GM21515 (cell line): ENCODE measurements at regions not wholly inside any gene's neighbourhood (a gene's known extent, or its start where the extent isn't known, plus 50 kb on each side); places are given as distances from the start of the nearest gene placed in this dataset.
"Not testable (repeated sequence)": the region's sequence is repeated elsewhere in the genome, so short reads cannot be mapped to it uniquely, and the experiment has no call there.

Source experiments
- ATAC-seq: cut with Tn5 transposase; IDR thresholded peaks from one replicate; pipeline ENCODE4 v1.9.1; 2021; ENCODE audit not compliant: unreplicated experiment

- no peak for ATAC-seq
These were observed 589.0 kb downstream of the C12orf50 start for GRCh38 chr12:87439990-87440827.

- no peak for ATAC-seq
These were observed 598.8 kb downstream of the C12orf50 start for GRCh38 chr12:87430444-87430843.

GRCh38 chr12:87428701-87429277 is 600.4 kb downstream of the C12orf50 start:
- no peak for ATAC-seq

DNA sequence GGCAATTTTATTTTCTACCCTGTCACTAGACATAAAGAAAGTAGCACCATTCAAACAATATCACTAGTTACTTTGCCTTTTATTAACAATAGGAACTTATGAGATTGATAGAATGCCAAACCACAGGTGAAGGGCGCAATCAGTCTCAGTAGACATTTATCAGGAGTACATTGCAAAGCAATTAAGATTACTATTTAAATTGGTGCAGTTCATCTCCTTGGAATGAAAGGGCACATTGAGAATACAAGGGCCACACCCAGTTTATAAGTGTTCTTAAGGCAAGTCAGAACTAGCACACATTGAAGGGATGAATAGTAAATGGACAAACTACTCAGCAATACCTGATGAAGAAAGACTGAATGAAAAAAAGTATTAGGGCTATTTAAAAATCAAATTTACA is 601.4 kb downstream of the C12orf50 start:
- no peak for ATAC-seq

DNA sequence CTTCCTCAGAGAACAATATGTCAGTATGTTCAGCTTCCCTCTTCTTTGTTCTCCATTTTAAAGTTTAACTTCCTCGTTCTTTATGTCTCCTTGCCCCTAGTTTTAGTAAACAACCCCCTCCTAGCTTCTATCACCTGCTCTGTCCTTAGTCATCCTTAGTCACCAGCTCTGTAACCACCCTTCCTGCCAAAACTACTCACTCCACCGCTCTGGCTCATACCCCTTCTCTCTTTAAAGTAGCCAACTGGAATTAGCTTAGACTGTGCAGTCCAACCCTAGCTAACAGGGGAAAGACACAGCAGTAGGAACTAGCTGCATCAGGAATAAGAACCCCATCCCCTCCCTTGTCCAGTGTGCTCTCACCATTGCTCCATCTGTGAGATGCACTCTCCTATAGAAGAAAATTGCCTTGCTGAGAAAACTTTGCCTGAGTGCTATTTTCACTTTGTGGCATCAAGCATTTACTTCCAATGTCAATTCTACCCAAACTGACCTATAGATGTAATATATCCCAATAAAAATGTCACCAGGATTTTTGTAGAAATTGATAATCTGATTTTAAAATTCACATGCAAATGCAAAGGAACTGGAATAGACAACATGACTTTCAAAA is 603.2 kb downstream of the C12orf50 start:
- no peak for ATAC-seq

DNA sequence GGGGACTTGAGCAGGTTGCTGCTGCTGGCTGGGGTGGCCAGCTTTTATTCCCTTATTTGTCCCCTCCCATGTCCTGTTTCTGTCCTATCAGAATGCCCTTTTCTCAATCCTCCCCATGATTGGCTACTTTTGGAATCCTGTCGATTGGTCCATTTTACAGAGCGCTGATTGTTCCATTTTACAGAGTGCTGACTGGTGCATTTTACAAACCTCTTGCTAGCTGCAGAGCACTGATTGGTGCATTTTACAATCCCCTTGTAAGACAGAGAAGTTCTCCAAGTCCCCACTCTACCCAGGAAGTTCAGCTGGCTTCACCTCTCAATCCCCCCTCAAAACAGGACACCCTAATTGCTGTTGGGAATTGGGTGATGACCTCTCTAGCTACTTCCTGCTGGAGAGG is 608.0 kb downstream of the C12orf50 start:
- ATAC-seq: not testable (repeated sequence)

DNA sequence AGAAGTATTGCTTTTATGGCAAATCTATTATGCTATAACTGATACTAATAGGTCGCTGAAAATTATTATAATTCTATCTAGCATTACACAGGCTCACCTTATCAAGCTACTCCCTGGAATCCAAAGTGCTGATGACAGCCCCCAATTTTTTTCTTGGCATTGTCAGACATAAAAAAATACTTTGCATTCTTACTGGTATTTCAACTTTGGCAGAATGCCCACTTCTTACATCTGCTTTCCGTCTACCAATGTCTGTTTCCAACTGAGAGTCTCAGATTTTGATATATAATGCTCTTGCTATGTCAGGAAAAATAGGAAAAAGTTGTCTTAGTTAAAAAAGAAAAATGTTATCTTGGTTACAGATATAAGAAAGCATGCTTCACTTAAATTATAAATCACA is 615.4 kb downstream of the C12orf50 start:
- no peak for ATAC-seq

- ATAC-seq: no peak
These were observed 622.3 kb downstream of the C12orf50 start for GRCh38 chr12:87406926-87407325.

GRCh38 chr12:87405918-87406317 is 623.3 kb downstream of the C12orf50 start:
- no peak for ATAC-seq

DNA sequence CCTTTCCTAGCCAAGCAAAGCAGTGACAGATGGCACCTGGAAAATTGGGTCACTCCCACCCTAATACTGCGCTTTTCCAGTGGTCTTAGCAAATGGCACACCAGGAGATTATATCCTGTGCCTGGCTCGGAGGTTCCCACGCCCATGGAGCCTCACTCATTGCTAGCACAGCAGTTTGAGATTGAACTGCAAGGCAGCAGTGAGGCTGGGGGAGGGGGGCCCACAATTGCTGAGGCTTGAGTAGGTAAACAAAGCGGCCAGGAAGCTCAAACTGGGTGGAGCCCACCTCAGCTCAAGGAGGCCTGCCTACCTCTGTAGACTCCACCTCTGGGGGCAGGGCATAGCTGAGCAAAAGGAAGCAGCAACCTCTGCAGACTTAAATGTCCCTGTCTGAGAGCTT is 635.0 kb downstream of the C12orf50 start:
- ATAC-seq: not testable (repeated sequence)

- ATAC-seq: no peak
These were observed 640.8 kb downstream of the C12orf50 start for GRCh38 chr12:87388376-87388775.

DNA sequence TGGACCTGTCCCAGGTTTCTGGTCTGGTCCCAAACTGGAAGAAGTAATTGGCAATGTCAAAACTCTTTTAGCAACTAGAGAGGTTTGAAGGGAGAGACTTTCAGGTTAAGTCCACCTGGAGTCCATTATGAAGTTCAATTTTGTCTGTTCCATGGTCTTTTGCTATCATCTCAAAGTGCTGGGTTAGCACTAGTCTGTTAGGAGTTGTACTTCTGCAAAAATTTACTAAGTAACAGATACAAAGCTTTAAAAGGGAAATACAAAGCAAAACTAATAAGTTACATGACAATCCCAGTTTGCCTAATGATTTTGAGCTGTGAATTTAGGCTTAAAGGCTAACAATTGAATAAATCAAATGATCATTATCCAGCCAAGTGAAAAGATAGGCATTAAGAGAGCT is 643.9 kb downstream of the C12orf50 start:
- ATAC-seq: no peak

DNA sequence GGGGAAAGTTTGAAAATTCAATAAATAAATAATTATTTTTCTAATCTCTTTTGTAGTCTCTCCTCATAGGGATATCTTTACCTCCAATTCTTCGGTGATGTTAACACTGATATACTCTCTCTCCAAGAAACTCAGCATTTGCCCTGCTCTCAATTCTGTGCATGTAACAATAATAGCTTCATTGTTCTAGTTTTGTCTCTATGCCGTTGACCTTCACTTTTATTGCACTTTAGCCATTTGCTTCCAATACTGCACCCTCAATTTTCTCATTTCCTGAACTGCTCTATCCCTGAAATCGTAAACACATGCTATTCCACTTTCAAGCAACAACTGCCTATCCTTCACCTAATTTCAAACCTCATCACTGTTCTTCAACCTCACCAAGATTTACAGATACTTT is 645.0 kb downstream of the C12orf50 start:
- ATAC-seq: no peak

DNA sequence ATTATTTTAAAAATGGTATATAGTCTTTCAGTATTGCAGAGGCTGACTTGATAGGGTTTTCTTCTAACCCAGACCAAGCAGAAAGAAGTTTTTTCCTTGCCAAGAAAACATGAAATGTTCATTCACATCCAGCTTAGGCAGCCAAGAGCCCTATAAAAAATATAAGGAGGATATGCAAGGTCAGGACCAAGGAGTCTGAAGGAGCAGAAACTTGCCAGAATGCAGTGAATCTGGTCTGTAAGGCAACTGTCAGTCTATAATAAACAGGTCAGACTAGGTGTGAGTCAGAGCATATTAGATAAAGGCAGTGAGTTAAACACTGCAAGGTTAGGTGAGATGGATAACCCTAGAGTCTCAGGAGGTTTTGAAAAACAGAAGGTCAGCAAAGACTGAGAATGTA is 645.5 kb downstream of the C12orf50 start:
- ATAC-seq: no peak

DNA sequence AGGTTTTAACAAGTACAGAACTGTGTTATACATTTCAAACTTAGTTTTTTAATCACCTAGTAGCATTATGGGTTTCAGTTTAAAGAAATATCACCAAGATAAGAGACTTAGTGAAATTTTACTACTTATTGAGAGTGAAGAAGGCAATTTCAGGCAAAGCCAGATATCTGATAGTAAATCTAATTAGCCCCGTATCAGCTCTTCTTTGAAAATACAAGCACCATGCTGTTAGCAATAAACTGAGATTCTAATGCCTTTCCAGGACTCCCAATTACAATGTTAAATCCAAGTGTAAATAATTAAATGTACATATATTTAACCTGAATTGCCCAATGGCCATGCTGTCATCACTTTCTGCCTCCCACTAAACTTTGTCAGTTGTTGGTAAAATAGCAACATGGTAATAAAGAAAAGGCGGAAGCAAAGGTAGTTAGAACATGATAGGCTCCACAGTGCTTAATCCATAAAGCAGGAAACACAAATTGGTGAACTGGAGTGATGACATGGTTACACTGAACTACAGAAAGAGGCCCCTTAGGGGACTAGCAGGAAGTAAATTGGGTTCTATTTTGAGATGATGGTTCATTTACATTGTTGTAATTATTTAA is 646.1 kb downstream of the C12orf50 start:
- no peak for ATAC-seq

DNA sequence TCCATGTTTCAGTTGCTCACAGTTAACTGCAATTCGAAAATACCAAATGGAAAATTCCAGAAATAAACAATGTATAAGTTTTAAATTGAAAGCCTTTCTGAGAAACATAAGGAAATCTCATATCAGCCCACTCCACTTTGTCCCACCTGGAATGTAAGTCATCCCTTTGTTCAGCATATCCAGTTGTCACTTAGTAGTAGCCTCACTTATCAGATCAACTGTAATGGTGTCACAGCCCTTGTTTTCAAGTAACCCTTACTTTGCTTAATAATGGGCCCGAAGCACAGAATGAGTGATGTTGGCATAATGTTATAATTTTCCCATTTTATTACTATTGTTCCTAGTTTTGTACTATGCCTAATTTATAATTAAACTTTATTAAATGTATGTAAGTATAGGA is 646.8 kb downstream of the C12orf50 start:
- no peak for ATAC-seq

GRCh38 chr12:87381742-87382141 is 647.5 kb downstream of the C12orf50 start:
- ATAC-seq: no peak

- no peak for ATAC-seq
These were observed 650.7 kb downstream of the C12orf50 start for GRCh38 chr12:87378526-87378925.

- no peak for ATAC-seq
These were observed 652.5 kb downstream of the C12orf50 start for GRCh38 chr12:87376722-87377121.

GRCh38 chr12:87369161-87369560 is 660.0 kb downstream of the C12orf50 start:
- ATAC-seq: no peak

- ATAC-seq: no peak
These were observed 660.9 kb downstream of the C12orf50 start for GRCh38 chr12:87368259-87368658.

GRCh38 chr12:87365423-87365822 is 663.8 kb downstream of the C12orf50 start:
- no peak for ATAC-seq
